ENCODE measurements at regions not wholly inside any gene's neighbourhood (a gene's known extent, or its start where the extent isn't known, plus 50 kb on each side); places are given as distances from the start of the nearest gene placed in this dataset.

DNA sequence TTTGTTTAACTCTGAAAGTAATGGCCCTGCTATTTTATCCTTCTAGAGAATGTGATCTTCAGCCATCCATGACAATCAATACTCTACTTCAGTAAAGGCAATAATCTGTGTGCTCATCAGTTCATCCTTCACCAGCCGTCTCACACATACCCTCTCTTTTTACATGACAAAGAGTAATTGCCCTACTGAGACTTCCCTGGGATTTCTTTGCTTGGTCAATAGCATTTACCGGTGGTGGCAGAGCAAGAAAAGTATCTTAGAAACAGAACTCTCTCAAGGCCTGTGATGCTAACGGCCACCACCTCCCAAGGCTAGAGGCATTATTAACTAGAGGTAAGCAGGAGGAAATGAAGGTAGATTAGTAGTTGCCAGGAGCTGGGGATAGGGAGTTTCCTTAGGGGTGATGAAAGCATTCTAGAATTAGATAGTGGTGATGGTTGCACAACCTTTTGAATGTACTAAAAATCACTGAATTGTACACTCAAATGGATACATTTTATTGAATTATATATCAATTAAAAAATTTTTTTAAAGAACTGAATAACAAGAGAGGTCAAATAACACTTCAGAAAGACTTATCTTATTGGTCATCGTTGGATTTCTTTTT is 57.9 kb upstream of the EPC2 start:
- Histone ChIP-seq H3K4me3 (no peak overlapping the region), H3K36me3 (no peaks in the 10 kb centered on the region), H3K27me3 (no peaks in the 10 kb centered on the region), H3K4me1 (no peaks in the 10 kb centered on the region), H3K27ac (no peak overlapping the region), H3K9me3 (no peaks in the 10 kb centered on the region)
- no peak for ATAC-seq
- TF ChIP-seq, protein P1, sequence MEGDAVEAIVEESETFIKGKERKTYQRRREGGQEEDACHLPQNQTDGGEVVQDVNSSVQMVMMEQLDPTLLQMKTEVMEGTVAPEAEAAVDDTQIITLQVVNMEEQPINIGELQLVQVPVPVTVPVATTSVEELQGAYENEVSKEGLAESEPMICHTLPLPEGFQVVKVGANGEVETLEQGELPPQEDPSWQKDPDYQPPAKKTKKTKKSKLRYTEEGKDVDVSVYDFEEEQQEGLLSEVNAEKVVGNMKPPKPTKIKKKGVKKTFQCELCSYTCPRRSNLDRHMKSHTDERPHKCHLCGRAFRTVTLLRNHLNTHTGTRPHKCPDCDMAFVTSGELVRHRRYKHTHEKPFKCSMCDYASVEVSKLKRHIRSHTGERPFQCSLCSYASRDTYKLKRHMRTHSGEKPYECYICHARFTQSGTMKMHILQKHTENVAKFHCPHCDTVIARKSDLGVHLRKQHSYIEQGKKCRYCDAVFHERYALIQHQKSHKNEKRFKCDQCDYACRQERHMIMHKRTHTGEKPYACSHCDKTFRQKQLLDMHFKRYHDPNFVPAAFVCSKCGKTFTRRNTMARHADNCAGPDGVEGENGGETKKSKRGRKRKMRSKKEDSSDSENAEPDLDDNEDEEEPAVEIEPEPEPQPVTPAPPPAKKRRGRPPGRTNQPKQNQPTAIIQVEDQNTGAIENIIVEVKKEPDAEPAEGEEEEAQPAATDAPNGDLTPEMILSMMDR (IDR thresholded peaks at IDR 0.05): no peak
- 78 to 84% methylated on average over 4 of the region's 4 CpGs for WGBS, 2 donors
- no peak for DNase-seq
- intact Hi-C loops (cut with DNase I): no loop called here

DNA sequence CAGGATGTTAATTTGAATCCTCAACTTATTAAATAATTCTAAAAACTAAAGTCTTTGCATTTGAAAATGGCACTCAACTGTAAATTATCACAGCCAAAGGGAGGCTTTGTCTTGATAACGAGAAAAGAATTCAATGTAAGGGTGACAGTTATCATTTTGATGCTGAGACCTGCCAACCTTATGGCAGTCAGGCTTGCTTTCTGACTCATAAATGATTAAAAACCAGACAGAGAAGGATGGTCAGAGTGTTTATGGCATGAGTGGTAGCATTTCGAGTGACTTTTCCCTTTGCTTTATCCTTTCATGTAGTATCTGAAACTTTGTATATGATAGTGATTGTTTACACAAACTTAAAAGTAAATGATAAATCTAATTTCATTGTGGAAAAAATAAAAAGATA is 53.9 kb upstream of the EPC2 start:
- intact Hi-C loops (cut with DNase I): no loop called here
- ATAC-seq (no peak), DNase-seq (no peak)
- H3K4me3 ChIP-seq: no peak overlapping the region
- no peaks in the 10 kb centered on the region for H3K36me3 ChIP-seq
- H3K9me3 ChIP-seq: no peaks in the 10 kb centered on the region
- H3K27ac ChIP-seq: no peak overlapping the region
- no peaks in the 10 kb centered on the region for H3K27me3 ChIP-seq
- WGBS, 2 donors: 95 to 97% methylated on average over 2 of the region's 2 CpGs
- TF ChIP-seq, protein P1 (IDR thresholded peaks at IDR 0.05): no peak
- no peaks in the 10 kb centered on the region for H3K4me1 ChIP-seq

DNA sequence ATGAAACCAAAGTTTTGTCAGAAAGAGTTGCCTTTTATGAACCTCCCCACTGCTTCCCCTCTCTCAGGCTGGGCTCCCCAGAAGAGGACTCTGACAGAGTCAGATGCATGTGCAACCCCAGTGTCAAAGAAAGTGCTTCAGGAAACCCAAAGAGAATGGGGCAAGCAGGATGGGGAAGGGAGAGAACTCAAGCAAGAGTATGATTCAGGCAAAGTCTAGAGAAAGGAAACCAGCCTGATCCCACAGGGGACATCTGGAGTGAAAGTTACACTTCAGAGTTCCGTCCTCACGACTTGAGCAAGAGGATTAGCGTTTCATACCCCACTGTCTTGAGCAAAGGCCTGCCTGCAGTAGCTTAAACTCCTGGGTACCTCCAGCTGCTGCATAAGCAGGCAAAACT is 51.8 kb upstream of the EPC2 start:
- TF ChIP-seq, protein P1 (IDR thresholded peaks at IDR 0.05): no peak
- ATAC-seq (no peak), DNase-seq (no peak)
- 63 to 78% methylated on average over 3 of the region's 3 CpGs for WGBS, 2 donors
- no peak overlapping the region for H3K27ac ChIP-seq
- H3K4me1 ChIP-seq: no peaks in the 10 kb centered on the region
- H3K27me3 ChIP-seq: no peaks in the 10 kb centered on the region
- no peaks in the 10 kb centered on the region for H3K9me3 ChIP-seq
- intact Hi-C loops (cut with DNase I): no loop called here
- H3K4me3 ChIP-seq: no peak overlapping the region
- no peaks in the 10 kb centered on the region for H3K36me3 ChIP-seq

DNA sequence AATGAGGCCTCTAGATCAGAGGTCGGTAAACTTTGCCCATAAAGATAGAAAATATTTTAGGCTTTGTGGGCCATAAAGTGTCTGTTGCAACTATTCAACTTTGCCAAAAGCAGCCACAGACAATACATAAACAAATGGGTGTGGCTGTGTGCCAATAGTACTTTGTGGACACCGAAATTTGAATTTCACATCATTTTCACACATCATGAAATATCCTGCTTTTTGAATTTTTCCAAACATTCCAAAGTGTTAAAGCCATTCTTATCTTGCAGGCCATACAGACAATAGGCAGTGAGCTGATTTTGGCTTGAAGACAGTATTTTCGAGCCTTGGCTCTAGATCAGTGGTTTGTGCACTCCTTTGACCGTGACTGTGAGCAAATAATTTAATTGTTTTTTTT is 51.1 kb upstream of the EPC2 start:
- ATAC-seq (no peak), DNase-seq (no peak)
- TF ChIP-seq, protein P1 (IDR thresholded peaks at IDR 0.05): no peak
- no peak overlapping the region for H3K27ac ChIP-seq
- H3K36me3 ChIP-seq: no peaks in the 10 kb centered on the region
- intact Hi-C loops (cut with DNase I): no loop called here
- H3K4me3 ChIP-seq: no peak overlapping the region
- no peaks in the 10 kb centered on the region for H3K4me1 ChIP-seq
- WGBS, 2 donors: 46 to 60% methylated on average over 4 of the region's 4 CpGs
- no peaks in the 10 kb centered on the region for H3K27me3 ChIP-seq
- no peaks in the 10 kb centered on the region for H3K9me3 ChIP-seq
